Ovary (tissue), 3 donors: ENCODE measurements at regions not wholly inside any gene's neighbourhood (a gene's known extent, or its start where the extent isn't known, plus 50 kb on each side); places are given as distances from the start of the nearest gene placed in this dataset.

Experiments
- EP300 ChIP-seq: sonication (generic); formaldehyde crosslinking; IDR thresholded peaks from one replicate; pipeline ENCODE4 v1.6.1; 2017; ENCODE audit warnings: antibody characterized with exemption
- TF ChIP-seq, protein P1 (sequence below), 3 donors: fragments of 450-650 bp in 2 of 3; fragments of 200-600 bp in 1 of 3; IDR thresholded peaks; one replicate each; pipeline versions ENCODE4 v1.5.1 to v1.8.0; 2016 to 2022; ENCODE audit warnings: antibody characterized with exemption in 3 of 3, mild to moderate bottlenecking in 1 of 3
- donor health status: DM: no; HTN: no; CAD: no.

DNA sequence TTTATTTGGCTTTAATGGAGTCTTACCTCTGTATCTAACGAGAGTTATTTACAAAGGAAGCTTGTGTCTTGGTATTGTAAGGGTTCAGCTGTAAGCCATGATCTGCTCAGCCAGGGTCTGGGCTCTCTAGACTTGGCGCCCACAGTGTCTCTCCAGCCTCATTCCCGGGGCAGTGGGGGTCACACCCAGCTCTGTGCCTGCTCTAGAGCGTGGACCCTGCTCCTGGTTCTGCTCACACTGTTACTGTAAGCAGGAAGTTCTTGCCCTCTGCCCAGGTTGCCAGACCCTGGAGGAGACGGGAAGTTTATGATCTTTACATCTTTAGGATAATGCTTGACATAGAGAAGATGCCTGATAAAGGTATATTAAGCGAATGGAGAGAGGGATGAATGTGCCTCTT, 235.7 kb downstream of the PTTG2 start:
- TF ChIP-seq, protein P1, sequence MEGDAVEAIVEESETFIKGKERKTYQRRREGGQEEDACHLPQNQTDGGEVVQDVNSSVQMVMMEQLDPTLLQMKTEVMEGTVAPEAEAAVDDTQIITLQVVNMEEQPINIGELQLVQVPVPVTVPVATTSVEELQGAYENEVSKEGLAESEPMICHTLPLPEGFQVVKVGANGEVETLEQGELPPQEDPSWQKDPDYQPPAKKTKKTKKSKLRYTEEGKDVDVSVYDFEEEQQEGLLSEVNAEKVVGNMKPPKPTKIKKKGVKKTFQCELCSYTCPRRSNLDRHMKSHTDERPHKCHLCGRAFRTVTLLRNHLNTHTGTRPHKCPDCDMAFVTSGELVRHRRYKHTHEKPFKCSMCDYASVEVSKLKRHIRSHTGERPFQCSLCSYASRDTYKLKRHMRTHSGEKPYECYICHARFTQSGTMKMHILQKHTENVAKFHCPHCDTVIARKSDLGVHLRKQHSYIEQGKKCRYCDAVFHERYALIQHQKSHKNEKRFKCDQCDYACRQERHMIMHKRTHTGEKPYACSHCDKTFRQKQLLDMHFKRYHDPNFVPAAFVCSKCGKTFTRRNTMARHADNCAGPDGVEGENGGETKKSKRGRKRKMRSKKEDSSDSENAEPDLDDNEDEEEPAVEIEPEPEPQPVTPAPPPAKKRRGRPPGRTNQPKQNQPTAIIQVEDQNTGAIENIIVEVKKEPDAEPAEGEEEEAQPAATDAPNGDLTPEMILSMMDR (IDR thresholded peaks at IDR 0.05), result no peak
- no peak for TF ChIP-seq EP300
